Erythroblast (primary cell): ENCODE measurements at regions not wholly inside any gene's neighbourhood (a gene's known extent, or its start where the extent isn't known, plus 50 kb on each side); places are given as distances from the start of the nearest gene placed in this dataset.

ENCODE experiments used
- GATA1 ChIP-seq: IDR thresholded peaks from 2 replicates; pipeline ENCODE4 v1.6.1; 2011; ENCODE audit warnings: low read depth, mild to moderate bottlenecking, control low read depth, low read length, moderate library complexity
- POLR2A ChIP-seq: IDR thresholded peaks from 2 replicates; pipeline ENCODE4 v1.6.1; 2011; ENCODE audit warnings: mild to moderate bottlenecking, low read length

GRCh38 chr12:94039199-94039840, 109.1 kb upstream of the PLXNC1 start:
- TF ChIP-seq POLR2A (no peak), GATA1 (no peak)
